IMR-90 (cell line): ENCODE measurements at regions not wholly inside any gene's neighbourhood (a gene's known extent, or its start where the extent isn't known, plus 50 kb on each side); places are given as distances from the start of the nearest gene placed in this dataset.

ENCODE experiments used
- ATAC-seq: fragments of 200-7000 bp; cut with Tn5 transposase; 2 replicates; pipeline ENCODE4 v1.9.1; 2020; ENCODE audit warnings: low read depth, mild to moderate bottlenecking, moderate library complexity
- BruUV-seq: library from RNA; stranded (reverse); fragments of 400-500 nt; replicated peaks from 2 replicates; lab custom pipeline; 2021; lab: Mats Ljungman, UMichigan
- CTCF ChIA-PET: fragments of 300-600 bp; formaldehyde crosslinking; extraction: SDS; loops from one replicate; lab custom pipeline; 2021; ENCODE audit warnings: antibody characterized with exemption; lab: Yijun Ruan, JAX
- POLR2A ChIA-PET: fragments of 300-600 bp; sonication (Branson Sonifier 250); formaldehyde crosslinking; loops from one replicate; lab custom pipeline; 2022; ENCODE audit warnings: antibody characterized with exemption; ENCODE audit not compliant: unreplicated experiment; lab: Charles Lee
- DNase-seq: peaks from one replicate; pipeline ENCODE4 v3.0.0; 2013
- H2AFZ ChIP-seq: replicated peaks from 2 replicates; pipeline ENCODE3; 2013; ENCODE audit warnings: low read length, mild to moderate bottlenecking; ENCODE audit not compliant: poor library complexity
- H2AK5ac ChIP-seq: 2 replicates; pipeline ENCODE4 v1.6.1; 2013; ENCODE audit warnings: low read depth, low read length, inconsistent platforms
- H2AK9ac ChIP-seq: replicated peaks from 2 replicates; pipeline ENCODE3; 2013; ENCODE audit warnings: mild to moderate bottlenecking, low read depth, low read length, moderate library complexity; ENCODE audit not compliant: poor library complexity
- H2BK120ac ChIP-seq: 2 replicates; pipeline ENCODE4 v1.6.1; 2013; ENCODE audit warnings: low read depth, low read length, inconsistent platforms
- H2BK15ac ChIP-seq: 3 replicates; pipeline ENCODE4 v1.6.1; 2013; ENCODE audit warnings: low read depth, low read length, inconsistent platforms
- H2BK20ac ChIP-seq: 2 replicates; pipeline ENCODE4 v1.6.1; 2013; ENCODE audit warnings: low read depth, mild to moderate bottlenecking, inconsistent platforms, low read length, moderate library complexity
- H2BK5ac ChIP-seq: 2 replicates; pipeline ENCODE4 v1.6.1; 2013; ENCODE audit warnings: mild to moderate bottlenecking, low read depth, low read length, inconsistent platforms; ENCODE audit not compliant: poor library complexity, severe bottlenecking
- H3K14ac ChIP-seq: replicated peaks from 2 replicates; pipeline ENCODE4 v1.6.1; 2013; ENCODE audit warnings: low read depth, low read length, inconsistent platforms
- H3K18ac ChIP-seq: 2 replicates; pipeline ENCODE4 v1.6.1; 2013; ENCODE audit warnings: low read depth, low read length, control low read depth
- H3K23ac ChIP-seq: 2 replicates; pipeline ENCODE4 v1.6.1; 2013; ENCODE audit warnings: low read depth, low read length, inconsistent platforms
- H3K27ac ChIP-seq: 2 replicates; pipeline ENCODE4 v1.5.1; 2013; ENCODE audit warnings: mild to moderate bottlenecking, control low read depth, low read length; ENCODE audit not compliant: insufficient read depth
- H3K27me3 ChIP-seq: 2 replicates; pipeline ENCODE4 v1.6.1; 2013; ENCODE audit warnings: low read length; ENCODE audit not compliant: control insufficient read depth, insufficient read depth
- H3K36me3 ChIP-seq: 2 replicates; pipeline ENCODE4 v1.6.1; 2013; ENCODE audit warnings: low read length, mixed read lengths; ENCODE audit not compliant: control insufficient read depth, insufficient read depth
- H3K4ac ChIP-seq: 2 replicates; pipeline ENCODE4 v1.6.1; 2013; ENCODE audit warnings: low read depth, low read length, inconsistent platforms
- H3K4me1 ChIP-seq: 2 replicates; pipeline ENCODE4 v1.6.1; 2013; ENCODE audit warnings: low read length, mixed read lengths; ENCODE audit not compliant: control insufficient read depth, insufficient read depth
- H3K4me2 ChIP-seq: 2 replicates; pipeline ENCODE4 v1.6.1; 2013; ENCODE audit warnings: low read depth, mild to moderate bottlenecking, control low read depth, low read length, moderate library complexity
- H3K4me3 ChIP-seq: 2 replicates; pipeline ENCODE4 v1.5.1; 2013; ENCODE audit warnings: low read depth, mild to moderate bottlenecking, control low read depth, low read length, moderate library complexity; ENCODE audit not compliant: insufficient read depth
- H3K56ac ChIP-seq: 2 replicates; pipeline ENCODE4 v1.6.1; 2013; ENCODE audit warnings: low read length, inconsistent platforms; ENCODE audit not compliant: insufficient read depth; ENCODE audit errors: extremely low read depth
- H3K79me1 ChIP-seq, 2 experiments: 2 replicates each; pipeline ENCODE4 v1.6.1; 2013; ENCODE audit warnings: low read length in 2 of 2, inconsistent platforms in 1 of 2, low read depth in 1 of 2
- H3K9ac ChIP-seq: 2 replicates; pipeline ENCODE4 v1.6.1; 2013; ENCODE audit warnings: low read depth, low read length, control low read depth
- H3K9me1 ChIP-seq: 2 replicates; pipeline ENCODE4 v1.6.1; 2013; ENCODE audit warnings: low read length, inconsistent platforms; ENCODE audit not compliant: insufficient read depth
- H3K9me3 ChIP-seq: 2 replicates; pipeline ENCODE4 v1.6.1; 2013; ENCODE audit warnings: low read length; ENCODE audit not compliant: control insufficient read depth, insufficient read depth
- H4K20me1 ChIP-seq: 2 replicates; pipeline ENCODE4 v1.6.1; 2013; ENCODE audit warnings: low read length, inconsistent platforms; ENCODE audit not compliant: insufficient read depth
- H4K5ac ChIP-seq: 2 replicates; pipeline ENCODE4 v1.6.1; 2013; ENCODE audit warnings: mild to moderate bottlenecking, low read depth, low read length, control low read depth
- H4K8ac ChIP-seq, 2 experiments: 2 replicates each; pipeline ENCODE4 v1.6.1; 2013; ENCODE audit warnings: low read depth in 2 of 2, low read length in 2 of 2, control low read depth in 1 of 2, inconsistent platforms in 1 of 2
- H4K91ac ChIP-seq: 2 replicates; pipeline ENCODE4 v1.6.1; 2013; ENCODE audit warnings: low read depth, low read length, inconsistent platforms; ENCODE audit not compliant: insufficient read depth
- BHLHE40 ChIP-seq: fragments of 150-350 bp; IDR thresholded peaks from 2 replicates; pipeline ENCODE4 v1.6.1; 2016; ENCODE audit warnings: mild to moderate bottlenecking, low read depth, low read length
- CEBPB ChIP-seq: IDR thresholded peaks from 2 replicates; pipeline ENCODE4 v1.6.1; 2012; ENCODE audit warnings: low read depth, low read length, improper control_type of control experiment
- CHD1 ChIP-seq: IDR thresholded peaks from 2 replicates; pipeline ENCODE4 v1.6.1; 2012; ENCODE audit warnings: low read depth, low read length, improper control_type of control experiment
- FOS ChIP-seq: fragments of 150-350 bp; IDR thresholded peaks from 2 replicates; pipeline ENCODE4 v1.6.1; 2016; ENCODE audit warnings: low read depth, low read length
- MAZ ChIP-seq: IDR thresholded peaks from 2 replicates; pipeline ENCODE4 v1.6.1; 2012; ENCODE audit warnings: low read depth, mild to moderate bottlenecking, low read length, improper control_type of control experiment, moderate library complexity, borderline replicate concordance
- MXI1 ChIP-seq: IDR thresholded peaks from 2 replicates; pipeline ENCODE4 v1.6.1; 2012; ENCODE audit warnings: low read depth, mild to moderate bottlenecking, low read length, moderate library complexity, borderline replicate concordance
- NFE2L2 ChIP-seq: fragments of 150-350 bp; IDR thresholded peaks from 2 replicates; pipeline ENCODE4 v1.6.1; 2016; ENCODE audit warnings: low read depth, mild to moderate bottlenecking, low read length
- POLR2A ChIP-seq: IDR thresholded peaks from 2 replicates; pipeline ENCODE4 v1.6.1; 2012; ENCODE audit warnings: mild to moderate bottlenecking, low read depth, low read length
- SMC3 ChIP-seq: fragments of 150-350 bp; IDR thresholded peaks from 2 replicates; pipeline ENCODE4 v1.6.1; 2016; ENCODE audit warnings: low read depth, mild to moderate bottlenecking, antibody characterized with exemption, low read length, moderate library complexity
- WGBS, 2 experiments: methylation state at CpG; one replicate each; pipeline versions ENCODE4 v1.1.5 to v1.1.7; 2013; ENCODE audit warnings: missing lambda C conversion rate in 2 of 2; ENCODE audit not compliant: insufficient read length in 1 of 2; ENCODE audit errors: extremely low coverage in 2 of 2; 5-methylcytosine and 5-hydroxymethylcytosine counted together
- dilution Hi-C: fragments of 300-500 bp; cut with HindIII; formaldehyde crosslinking; loops from one replicate; pipeline ENCODE4 v1.14.3; 2018; ENCODE audit warnings: low sequenced_read_pairs; ENCODE audit not compliant: unreplicated experiment
- in situ Hi-C: fragments of 300-500 bp; cut with MboI; formaldehyde crosslinking; loops from 3 replicates; pipeline ENCODE4 v1.14.3; 2019; ENCODE audit warnings: low sequenced_read_pairs, inconsistent platforms, mixed read lengths
- intact Hi-C: fragments of 100-400 bp; cut with micrococcal nuclease; formaldehyde crosslinking; loops from 2 replicates; pipeline ENCODE4 v1.10.0; 2022
- TF ChIP-seq, protein P1 (sequence below): fragments of 150-350 bp; IDR thresholded peaks from 2 replicates; pipeline ENCODE4 v1.6.1; 2017; ENCODE audit warnings: mild to moderate bottlenecking, antibody characterized with exemption, low read length, low read depth
- TF ChIP-seq, protein P2 (sequence below): conservative IDR thresholded peaks from 2 replicates; pipeline ENCODE4 v1.5.1; 2012; ENCODE audit warnings: mild to moderate bottlenecking, low read depth, low read length, improper control_type of control experiment

DNA sequence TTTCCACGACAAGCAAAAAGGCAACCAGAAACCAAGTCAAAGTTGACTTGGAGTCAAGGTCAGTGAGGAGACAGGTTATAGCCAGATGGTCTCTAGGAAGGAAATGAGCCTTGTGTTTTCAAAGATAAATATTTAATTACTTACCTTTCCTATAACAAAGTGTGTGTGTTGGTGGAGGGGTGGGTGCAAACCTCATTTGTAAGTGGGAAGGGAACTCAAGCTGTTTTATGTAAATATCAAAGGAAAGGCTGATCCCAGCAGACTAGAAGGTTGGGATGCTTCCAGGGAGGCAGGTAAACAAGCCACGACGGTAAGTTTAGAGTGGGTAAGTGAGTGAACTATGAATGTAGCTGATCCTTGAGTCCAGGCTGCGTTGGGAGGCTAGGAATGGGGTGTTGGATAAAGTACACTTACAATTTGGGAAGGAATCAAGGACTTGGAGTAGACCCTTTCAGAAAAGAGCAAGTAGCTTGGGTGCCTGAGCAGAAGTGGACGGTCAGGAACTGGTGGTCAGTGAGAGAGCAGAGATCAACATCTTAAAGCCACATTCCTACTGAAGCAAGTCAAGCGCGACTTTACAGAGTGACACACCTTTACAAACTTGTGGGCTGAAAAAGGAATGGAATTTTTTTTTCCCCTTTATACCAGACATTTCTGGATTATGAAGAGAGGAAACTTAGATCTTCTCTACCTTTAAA lies 82.0 kb upstream of the TBL1XR1 start:
- Histone ChIP-seq H4K91ac (no peak overlapping the region), H3K9ac (no peak overlapping the region), H3K18ac (no peak overlapping the region), H2AK9ac (no peak overlapping the region), H3K4me3 (no peak overlapping the region), H2BK15ac (no peak overlapping the region), H2AK5ac (no peak overlapping the region), H3K4me1 (peaks cover under 1% of the 10 kb centered on the region; the same call in 1 of the 2 replicates), H3K9me3 (no peaks in the 10 kb centered on the region), H3K79me1 (no peaks in the 10 kb centered on the region), H4K20me1 (no peaks in the 10 kb centered on the region), H4K8ac (no peak overlapping the region), H3K4ac (no peak overlapping the region), H3K4me2 (no peak overlapping the region), H3K27me3 (no peaks in the 10 kb centered on the region), H2AFZ (no peak overlapping the region), H3K23ac (no peak overlapping the region), H3K56ac (no peak overlapping the region), H4K5ac (no peak overlapping the region), H2BK5ac (no peak overlapping the region), H3K14ac (no peak overlapping the region), H3K36me3 (no peaks in the 10 kb centered on the region), H3K27ac (no peak overlapping the region), H2BK20ac (no peak overlapping the region), H2BK120ac (no peak overlapping the region), H3K9me1 (peaks cover 3% of the 10 kb centered on the region; the same call in 1 of the 2 replicates)
- dilution Hi-C loops (no loop called here), in situ Hi-C loops (no loop called here), intact Hi-C loops (no loop called here)
- TF ChIP-seq, protein P1, sequence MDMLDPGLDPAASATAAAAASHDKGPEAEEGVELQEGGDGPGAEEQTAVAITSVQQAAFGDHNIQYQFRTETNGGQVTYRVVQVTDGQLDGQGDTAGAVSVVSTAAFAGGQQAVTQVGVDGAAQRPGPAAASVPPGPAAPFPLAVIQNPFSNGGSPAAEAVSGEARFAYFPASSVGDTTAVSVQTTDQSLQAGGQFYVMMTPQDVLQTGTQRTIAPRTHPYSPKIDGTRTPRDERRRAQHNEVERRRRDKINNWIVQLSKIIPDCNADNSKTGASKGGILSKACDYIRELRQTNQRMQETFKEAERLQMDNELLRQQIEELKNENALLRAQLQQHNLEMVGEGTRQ: no peak
- TF ChIP-seq MAZ: no peak
- no peak for TF ChIP-seq NFE2L2
- TF ChIP-seq CEBPB: no peak
- TF ChIP-seq FOS: no peak
- TF ChIP-seq SMC3: no peak
- no peak for TF ChIP-seq POLR2A
- TF ChIP-seq MXI1: no peak
- TF ChIP-seq, protein P2, sequence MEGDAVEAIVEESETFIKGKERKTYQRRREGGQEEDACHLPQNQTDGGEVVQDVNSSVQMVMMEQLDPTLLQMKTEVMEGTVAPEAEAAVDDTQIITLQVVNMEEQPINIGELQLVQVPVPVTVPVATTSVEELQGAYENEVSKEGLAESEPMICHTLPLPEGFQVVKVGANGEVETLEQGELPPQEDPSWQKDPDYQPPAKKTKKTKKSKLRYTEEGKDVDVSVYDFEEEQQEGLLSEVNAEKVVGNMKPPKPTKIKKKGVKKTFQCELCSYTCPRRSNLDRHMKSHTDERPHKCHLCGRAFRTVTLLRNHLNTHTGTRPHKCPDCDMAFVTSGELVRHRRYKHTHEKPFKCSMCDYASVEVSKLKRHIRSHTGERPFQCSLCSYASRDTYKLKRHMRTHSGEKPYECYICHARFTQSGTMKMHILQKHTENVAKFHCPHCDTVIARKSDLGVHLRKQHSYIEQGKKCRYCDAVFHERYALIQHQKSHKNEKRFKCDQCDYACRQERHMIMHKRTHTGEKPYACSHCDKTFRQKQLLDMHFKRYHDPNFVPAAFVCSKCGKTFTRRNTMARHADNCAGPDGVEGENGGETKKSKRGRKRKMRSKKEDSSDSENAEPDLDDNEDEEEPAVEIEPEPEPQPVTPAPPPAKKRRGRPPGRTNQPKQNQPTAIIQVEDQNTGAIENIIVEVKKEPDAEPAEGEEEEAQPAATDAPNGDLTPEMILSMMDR: no peak
- TF ChIP-seq CHD1: no peak
- no peak for TF ChIP-seq BHLHE40
- DNase-seq: no peak
- BruUV-seq: no TSS peak
- POLR2A ChIA-PET: no interaction called here
- no peak for ATAC-seq
- 31% methylated on average over 3 of the region's 7 CpGs; no CpG with 5 or more reads in 1 of the 2 experiments for WGBS, 2 experiments
- CTCF ChIA-PET: interaction anchor here (0.6 to 0.7 kb wide), 2 partner anchors 9 to 122 kb away, joined by 3 to 4 read pairs; no protein-coding TSS in a partner anchor
